AML-193 (cell line): ENCODE measurements at regions not wholly inside any gene's neighbourhood (a gene's known extent, or its start where the extent isn't known, plus 50 kb on each side); places are given as distances from the start of the nearest gene placed in this dataset.

Experiments used
- DNase-seq, 2 experiments: peaks; one replicate each; lab custom pipeline; 2025; lab: John Stamatoyannopoulos, UW

- no peak for DNase-seq
Measured at GRCh38 chr20:50426866-50427718, 83.1 kb upstream of the PTPN1 start.

- no peak for DNase-seq
Measured at GRCh38 chr20:50427719-50428083, 82.5 kb upstream of the PTPN1 start.

DNA sequence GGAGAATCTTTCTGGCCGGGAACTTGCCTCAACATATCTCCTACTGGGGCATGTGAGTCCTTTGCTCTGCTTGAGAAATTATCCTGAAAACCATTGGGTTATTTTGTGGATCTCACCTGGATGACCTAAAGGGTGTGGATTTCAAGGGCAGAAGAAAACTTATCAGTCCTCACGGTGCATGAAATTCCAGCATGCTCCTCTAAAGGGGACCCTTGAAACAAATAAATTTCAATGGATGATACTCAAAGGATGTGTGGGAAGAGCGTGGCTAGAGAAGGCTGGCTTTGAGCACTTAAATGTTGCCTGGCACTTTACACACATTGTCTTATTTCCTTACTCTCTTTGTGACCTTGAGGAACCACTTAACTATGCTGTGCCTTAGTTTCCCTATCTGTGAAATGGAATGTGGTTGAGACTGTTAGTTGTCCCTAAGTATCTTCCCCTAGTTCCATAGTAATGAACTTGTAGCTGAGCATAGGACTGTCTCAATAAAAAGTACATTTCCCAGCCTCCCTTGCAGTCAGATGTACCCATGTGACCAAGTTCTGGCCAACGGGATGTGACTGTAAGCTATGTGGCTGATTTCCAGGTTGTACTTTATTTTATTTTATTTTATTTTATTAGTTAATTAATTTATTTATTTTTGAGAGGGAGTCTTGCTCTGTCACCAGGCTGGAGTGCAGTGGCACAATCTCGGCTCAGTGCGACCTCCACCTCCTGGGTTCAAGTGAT, 81.9 kb upstream of the PTPN1 start:
- no peak for DNase-seq

- no peak for DNase-seq
Measured at GRCh38 chr20:50429412-50429811, 80.8 kb upstream of the PTPN1 start.

GRCh38 chr20:50431066-50431450, 79.1 kb upstream of the PTPN1 start:
- no peak for DNase-seq

DNA sequence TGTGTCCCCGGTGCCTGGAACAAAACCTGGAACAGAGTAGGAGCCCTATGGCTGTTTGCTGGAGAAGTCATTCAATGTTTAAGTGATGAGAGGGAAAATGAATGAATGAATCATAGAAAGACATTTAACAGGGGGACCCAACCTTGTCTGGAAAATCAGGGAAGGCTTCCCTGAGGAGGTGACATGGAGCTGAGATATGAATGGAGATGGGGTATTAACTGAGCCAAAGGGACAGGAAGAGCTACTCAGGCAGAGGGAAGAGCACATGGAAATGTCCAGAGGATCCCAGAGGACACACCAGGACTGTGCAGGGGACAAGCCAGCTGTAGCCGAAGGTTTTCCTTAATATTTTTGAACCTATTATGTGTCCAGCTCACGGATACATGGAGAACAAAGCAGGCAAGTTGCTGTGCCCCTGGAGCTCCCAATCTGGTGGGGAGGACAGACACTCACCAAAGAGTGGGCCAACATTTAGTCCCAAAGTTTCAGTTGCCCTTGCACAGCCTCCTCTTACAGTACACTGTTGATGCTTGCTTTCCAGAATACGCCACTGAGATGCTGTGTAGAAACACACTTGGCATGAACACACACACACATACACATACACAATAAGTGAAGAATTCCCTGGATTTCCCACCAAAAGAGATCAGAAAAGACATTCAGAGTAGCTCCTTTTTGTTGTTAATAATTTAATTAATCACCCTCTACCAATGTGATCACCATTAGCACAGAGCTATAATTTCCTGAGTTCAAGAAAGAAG, 77.0 kb upstream of the PTPN1 start:
- DNase-seq = no peak

DNA sequence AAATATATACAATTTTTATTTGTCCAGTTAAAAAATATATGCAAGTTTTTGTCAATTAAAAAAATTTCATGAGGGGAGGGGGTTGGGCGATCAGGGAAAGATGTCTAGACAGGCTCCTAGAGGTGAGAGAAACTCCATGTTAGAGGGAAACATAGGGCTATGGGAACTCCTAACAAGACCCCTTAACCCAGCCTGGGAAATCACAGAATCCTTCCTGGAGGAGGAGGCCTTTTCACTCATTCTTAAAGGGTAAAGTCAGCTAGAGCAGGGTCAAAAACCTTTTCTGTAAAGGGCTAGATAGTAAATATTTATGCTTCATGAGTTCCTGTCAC, 75.9 kb upstream of the PTPN1 start:
- DNase-seq = no peak

- peak; percentile 81 to 85 for DNase-seq
Measured at GRCh38 chr20:50434653-50435396, 75.4 kb upstream of the PTPN1 start.

DNA sequence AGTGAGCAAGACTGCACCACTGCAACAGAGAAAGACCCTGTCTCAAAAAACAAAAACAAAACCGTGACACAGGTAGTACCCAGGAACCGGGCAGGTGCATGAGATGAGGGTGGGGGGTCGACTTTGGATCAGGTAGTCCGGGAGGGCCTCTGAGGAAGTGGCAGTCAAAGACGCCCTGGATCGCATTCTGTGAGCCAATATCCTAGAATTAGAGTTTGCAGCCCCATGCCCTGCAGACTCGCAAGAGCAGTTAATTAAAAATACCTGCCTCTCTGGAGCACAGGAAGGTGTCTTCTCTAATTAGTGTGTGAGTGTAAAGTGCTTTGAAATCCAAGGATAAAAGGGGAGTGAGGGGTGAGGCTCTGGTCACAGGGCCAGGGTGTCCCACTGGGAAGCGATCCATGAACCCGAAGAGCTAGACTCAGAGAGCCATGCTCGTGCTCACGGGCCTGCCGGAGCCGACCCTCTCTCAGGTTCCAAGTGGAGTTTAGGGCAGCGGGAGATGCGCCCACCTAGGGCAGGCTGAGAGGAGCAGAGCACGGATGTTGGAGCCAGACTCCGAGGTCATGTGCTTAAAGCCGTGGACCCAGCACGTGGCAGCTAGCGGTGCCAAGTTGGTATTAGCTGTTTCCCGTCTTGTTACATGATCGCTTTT, 74.7 kb upstream of the PTPN1 start:
- no peak for DNase-seq

GRCh38 chr20:50436052-50436656, 74.0 kb upstream of the PTPN1 start:
- DNase-seq = no peak

DNA sequence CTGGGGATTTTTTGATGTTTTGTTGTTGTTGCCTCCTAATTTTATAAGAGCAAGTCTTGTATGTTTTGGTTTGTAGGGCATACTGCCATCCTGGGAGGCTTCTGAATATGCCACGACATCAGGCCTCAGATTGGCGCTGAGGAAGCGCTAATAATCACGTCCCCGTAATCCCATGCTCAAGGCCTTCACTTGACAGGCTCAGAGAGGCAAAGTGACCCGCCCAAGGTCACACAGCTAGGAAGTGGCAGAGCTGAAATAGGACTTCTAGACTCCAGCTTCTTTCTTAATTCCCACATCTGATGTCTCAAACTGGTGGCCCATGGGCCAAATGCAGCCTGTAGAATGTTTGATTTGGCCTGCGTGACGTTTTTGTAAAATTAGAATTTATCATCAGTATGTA, 73.5 kb upstream of the PTPN1 start:
- DNase-seq = no peak

- DNase-seq = no peak
Measured at GRCh38 chr20:50438986-50439407, 71.2 kb upstream of the PTPN1 start.

GRCh38 chr20:50439539-50440453, 70.4 kb upstream of the PTPN1 start:
- no peak for DNase-seq

- DNase-seq = no peak
Measured at GRCh38 chr20:50442512-50442911, 67.7 kb upstream of the PTPN1 start.

DNA sequence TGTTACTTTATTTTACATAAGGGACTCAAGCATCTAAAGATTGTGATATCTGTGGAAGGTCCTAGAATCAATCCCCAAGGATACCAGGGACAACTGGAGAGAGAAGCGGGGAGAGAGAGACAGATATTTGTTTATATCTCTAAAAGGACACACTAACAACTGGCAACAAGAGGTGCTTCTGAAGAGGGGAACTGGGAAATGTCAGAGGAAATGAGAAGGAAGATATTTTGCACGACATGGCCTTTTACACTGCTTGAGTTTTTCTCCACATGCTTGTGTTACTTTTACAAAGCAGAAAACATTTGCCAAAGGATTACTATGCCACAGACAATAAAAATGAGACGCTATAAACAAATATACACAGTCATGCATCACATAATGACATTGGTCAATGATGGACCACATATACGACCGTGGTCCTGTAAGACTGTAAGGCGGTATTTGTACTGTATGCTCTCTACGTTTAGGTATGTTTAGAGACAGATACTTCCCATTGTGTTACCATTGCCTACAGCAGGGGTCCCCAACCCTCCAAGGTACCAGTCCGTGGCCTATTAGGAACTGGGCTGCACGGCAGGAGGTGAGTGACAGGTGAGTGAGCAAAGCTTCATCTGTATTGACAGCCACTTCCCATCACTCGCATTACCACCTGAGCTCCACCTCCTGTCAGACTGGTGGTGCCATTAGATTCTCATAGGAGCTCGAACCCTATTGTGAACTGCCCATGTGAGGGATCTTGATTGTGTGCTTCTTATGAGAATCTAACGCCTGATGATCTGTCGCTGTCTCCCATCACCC, 64.6 kb upstream of the PTPN1 start:
- no peak for DNase-seq

DNA sequence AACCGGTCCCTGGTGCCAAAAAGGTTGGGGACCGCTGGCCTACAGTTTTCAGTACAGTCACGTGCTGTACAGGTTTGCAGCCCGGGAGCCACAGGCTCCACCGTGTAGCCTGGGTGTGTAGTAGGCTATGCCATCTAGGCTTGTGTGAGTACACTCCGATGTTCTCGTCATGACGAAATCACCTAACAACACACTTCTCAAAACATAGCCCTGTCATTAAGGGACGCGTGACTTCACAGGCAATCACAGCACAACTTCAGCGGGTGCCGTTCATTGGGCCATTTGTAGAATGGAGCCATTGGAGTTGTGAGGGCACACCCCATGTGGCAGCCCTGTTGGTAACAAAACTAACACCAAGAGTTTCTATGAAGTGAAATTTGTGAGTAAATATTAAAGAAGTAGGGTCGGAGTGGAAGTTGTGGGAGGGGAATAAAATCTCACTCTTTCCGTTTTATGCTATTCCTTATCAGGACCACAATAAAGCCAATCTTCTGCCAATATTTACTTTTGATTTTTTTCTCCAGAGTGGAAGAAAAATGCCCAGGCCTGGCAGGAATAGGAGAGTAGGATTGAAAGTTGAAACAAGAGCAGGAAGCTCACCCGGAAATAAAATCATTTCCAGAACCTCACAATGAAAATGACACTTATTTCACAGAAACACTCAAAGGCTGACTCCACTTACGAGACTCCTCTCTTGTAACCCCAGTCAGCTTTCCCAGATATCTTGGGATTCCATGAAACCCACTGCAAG, 63.7 kb upstream of the PTPN1 start:
- no peak for DNase-seq

GRCh38 chr20:50447102-50447804, 62.9 kb upstream of the PTPN1 start:
- DNase-seq = no peak

DNA sequence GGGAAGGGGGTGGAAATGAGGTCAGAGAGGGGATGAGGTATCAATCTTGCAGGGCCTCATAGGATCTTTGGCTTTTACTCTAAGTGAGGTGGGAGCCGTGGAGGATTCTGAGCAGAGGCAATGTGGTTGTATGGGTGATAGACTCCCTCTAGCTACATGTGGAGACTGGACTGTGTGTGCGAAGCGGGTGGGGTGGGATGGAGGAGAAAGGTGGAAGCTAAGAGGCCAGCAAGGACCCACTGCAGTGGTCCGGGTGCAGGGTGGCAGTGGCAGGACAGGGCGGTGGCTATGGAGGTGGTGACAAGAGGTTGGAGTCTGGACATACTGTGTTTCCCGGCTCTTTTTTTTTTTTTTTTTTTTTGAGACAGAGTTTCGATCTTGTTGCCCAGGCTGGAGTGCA, 62.4 kb upstream of the PTPN1 start:
- no peak for DNase-seq
